D341Med (cell line): ENCODE measurements at regions not wholly inside any gene's neighbourhood (a gene's known extent, or its start where the extent isn't known, plus 50 kb on each side); places are given as distances from the start of the nearest gene placed in this dataset.

ENCODE experiments used
- DNase-seq: peaks from one replicate; pipeline ENCODE4 v3.0.0; 2012; ENCODE audit warnings: low spot score

DNA sequence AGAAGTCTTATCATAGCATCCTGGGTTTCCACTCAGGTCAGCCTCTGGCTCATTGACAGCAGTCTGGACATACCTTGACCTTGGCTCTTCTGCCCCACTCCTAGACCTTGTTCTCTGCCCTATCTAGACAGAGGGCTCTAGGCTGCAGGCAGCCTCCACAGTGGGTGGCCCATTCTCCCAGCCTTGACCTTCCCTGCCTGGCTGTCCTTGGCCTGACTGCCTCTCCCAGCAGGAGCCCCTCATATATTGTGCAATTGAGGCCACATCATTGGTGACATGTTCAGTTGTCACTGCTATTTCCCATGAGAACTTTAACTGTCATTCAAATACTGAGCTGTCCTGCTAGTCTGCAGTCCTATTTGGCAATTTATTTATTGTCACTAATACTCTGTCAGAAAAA is 503.4 kb downstream of the PLXNA4 start:
- no peak for DNase-seq

DNA sequence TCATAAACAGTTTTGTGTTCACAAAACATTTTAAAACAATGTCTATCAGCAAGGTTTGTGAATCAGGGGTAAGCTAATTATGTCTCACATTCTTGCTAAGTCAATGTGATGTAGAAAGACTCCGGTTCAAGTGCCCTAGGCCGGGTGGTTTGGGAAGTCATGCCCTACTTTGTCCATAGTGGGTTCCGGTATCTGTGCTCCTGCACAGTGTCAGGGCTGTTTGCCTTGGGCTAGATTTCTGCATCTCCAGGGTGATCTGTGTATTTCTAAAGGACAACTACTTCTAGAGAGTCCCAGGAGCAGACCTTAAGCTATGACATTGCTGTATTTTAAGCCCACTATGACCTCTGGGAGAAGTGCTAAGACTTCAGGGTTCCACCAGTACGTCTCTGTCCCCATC is 504.1 kb downstream of the PLXNA4 start:
- no peak for DNase-seq

DNA sequence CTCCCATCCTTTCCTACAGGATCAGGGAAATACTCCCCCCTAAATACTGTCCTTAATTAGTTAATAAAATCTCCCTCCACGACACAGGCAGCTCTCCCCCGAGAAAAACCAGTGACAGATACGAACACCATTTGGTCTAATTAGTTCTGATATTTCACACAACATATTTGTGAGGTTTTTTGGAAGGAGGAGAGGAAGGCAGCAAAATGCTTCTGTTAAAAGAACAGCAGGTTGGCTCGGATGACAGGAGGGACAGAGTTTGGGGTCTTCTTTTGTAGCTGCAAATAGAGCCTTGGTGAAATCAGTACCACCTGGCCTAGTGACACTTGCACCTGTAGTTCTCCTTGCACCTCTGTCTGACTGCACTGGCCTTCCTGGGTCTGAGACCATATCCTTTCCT is 507.0 kb downstream of the PLXNA4 start:
- no peak for DNase-seq

DNA sequence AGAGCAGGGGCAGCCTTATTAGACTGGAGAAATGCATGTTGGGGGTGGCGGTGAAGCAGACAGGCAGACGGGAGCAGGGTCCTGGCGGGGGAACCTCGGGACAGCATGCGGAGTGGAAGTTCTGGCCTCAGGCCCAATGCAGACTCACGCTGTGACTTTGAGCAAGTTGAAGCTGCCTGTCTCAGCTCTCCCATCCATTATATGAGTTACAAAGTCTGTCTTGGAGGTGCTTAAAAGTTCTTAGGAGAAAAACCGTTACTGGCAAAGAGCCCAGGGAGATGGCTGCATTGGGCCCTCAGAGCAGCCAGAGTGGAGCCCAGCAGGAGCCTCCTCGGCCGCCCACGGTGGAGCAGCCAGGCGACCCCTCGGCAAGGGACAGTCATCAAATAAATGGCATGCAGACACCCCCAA is 509.5 kb downstream of the PLXNA4 start:
- DNase-seq, result no peak

DNA sequence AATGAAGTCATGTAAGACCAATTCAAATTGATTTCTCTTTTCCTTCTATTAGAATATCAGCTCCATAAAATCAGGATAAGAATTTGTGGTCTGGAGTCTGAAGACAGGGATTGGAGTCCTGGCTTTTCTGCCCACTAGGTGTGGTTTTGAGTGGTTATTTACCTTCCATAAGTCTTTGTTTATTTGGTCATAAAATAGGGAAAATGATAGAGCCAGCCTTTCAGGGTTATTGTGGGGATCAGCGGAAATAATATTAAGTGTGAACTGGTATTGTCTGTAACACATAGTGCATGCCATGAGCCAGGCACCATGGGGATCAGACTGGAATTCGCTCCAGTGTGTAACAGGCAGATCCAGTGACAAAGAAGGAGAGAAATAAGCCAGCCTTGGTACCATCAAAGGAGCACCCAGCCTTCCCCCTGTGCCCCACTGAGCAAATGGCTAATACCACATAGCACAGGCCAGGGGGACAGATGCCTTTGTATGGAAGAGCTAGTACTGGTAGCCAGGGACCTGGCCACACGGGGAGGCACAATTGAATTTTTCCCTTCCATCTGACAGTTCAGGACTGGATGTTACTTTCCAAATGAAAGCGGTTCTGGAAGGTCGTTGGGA is 509.7 kb upstream of the PODXL start:
- DNase-seq, result no peak

DNA sequence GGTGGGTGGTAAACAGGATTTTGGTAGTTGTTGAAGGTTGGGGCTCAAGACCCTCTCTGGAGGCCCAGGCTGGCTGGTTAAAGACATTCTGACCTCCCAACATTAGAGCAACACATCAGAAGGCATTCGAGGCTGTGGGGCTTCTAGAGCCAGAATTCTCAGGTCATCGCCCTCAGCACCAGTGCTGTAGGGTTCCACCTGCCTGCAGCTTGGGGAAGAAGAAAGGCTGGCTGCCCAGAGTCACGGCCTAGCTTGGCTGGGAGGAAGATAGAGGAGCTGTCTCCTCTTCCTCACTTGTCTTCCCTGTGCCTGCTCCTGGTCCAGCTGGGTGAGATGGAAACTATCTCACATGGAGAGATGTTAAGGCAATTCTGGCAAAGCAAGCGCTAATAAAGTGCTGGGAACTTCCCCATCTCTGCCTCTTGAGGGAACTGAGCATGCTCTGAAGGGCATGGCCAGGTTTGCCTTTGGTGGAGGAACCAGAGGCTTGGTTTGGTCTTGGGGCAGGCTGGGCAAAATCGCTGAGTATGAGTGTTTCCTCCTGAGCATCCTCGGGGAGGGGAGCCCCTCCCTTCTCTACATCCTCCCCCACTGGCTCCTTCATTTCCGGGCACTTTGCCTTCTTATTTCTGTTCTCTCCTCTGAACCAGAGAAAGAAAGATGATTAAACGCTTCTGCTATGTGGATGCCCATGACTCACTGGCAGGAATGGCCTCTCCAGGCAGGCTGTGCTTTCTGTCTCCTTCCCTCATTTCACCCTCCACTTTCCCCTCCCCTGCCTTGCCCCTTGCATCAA is 509.0 kb upstream of the PODXL start:
- DNase-seq, result no peak

DNA sequence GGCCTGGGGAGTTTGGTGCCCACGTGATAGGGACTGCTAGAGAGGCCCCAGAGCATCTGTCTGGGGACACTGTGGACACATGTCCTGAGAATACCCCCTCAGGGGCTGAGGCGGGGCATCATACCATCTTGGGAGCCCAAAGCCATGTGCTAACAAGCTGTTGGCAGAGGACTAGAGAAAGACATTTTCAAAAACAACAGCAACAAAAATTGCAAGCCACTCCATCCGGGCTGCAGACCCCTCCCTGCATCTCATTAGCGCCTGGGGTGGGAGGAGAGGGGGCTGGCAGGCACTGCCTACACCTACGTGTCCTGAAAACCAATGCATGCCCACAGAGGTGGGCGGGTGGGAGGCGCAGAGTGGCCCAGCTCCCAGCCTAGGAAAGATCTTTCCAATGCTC is 507.4 kb upstream of the PODXL start:
- DNase-seq, result no peak

DNA sequence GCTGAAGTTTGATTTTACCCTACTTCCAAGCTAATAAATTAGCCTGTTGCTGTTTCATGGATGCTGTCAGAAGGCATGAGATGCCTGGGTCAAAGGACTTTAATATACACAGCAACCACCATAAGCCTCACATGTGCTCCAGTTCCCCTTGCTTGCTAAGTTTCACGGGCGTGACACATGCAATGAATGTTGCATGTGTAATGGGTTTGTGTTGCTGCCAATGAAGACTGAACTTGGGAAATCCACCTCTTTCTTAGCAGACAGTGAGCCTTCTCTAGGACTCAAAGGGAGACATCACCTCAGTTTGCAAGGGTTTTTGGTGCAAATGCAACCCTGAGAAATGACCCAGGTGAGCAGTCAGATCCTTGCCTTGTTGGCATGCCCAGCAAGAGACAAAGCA is 505.5 kb upstream of the PODXL start:
- no peak for DNase-seq

DNA sequence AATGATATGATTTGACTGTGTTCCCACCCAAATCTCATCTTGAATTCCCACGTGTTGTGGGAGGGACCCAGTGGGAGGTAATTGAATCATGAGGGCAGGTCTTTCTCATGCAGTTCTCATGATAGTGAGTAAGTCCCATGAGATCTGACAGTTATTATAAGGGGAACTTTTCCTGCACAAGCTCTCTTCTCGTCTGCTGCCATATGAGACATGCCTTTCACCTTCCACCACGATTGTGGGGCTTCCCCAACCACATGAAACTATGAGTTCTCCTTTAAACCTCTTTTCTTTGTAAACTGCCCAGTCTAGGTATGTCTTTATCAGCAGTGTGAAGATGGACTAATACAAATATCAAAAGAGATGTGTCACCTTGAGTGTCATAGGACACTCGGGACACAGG is 502.7 kb upstream of the PODXL start:
- no peak for DNase-seq

DNA sequence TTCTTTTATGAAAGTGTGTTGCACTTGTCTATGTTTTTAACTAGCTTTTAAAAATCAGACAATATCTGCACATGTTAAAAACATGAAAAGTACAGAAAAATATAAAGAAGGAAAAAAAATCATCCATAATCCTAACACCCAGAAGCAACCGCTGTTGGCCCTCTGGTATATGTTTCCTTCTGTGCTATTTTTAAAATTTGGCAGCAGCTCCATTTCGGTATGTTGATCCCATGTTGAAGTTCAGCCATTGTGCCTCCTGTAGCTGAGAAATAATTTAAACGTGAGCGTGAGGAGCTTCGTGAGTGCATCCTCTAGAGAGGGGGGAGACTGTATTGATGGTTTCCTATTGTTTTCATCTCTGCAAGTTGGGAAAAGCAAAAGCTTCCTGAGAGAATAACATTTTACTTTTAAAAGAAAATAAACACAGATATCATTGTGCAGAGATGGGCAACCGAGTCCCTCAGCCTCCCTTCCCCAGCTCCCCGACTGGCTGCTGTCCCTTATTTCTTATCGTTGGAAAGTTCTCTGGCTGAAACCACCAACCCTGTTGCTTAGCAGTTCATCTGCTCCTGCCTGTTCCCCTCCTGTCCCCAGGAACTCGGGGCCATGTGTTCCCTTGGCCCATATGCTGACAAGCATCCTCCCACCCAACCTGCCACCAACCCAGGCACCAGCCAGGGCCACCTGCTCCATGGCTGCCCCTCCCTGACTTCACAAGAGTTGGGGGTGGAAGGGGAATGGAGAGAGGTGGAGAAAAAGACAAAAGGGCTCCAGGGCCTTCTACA is 499.1 kb upstream of the PODXL start:
- DNase-seq, result no peak

DNA sequence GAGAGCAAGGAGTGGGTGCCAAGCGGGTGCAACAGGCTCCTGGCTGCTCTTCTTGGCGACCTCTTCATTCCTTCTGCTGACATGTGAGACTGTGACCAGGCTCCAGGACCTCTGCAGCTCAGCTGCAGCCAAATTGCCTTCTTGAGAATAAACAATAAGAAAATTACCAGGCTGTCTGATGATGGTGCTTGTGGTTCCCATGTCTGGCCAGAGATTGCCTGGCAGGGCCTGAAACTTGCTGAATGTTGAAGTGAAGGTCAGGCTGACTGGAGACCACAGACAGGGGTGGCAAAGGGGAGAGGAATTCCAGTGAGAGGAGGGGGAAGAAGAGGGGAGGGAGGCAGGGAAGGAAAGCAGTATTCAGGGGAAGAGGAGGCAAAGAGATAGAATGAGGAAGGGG is 497.4 kb upstream of the PODXL start:
- DNase-seq, result no peak

DNA sequence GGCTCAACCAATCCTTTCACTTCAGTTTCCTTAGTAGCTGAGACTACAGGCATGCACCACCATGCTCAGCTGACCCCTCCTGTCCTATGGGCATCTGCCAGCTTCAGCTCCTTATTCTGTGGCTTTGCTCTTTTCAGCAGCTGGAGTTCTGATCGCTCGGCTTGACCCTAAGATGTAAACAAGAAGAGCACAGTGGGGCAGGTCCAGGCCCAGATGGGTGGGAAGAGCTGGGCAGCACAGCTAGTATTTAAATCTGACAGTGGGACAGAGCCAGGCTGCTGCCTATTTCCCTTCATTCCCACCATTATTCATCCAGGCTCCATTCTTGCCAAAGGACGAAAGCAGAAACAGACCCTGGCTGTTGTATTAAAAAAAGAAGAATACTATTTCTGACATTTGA is 494.9 kb upstream of the PODXL start:
- DNase-seq, result no peak

DNA sequence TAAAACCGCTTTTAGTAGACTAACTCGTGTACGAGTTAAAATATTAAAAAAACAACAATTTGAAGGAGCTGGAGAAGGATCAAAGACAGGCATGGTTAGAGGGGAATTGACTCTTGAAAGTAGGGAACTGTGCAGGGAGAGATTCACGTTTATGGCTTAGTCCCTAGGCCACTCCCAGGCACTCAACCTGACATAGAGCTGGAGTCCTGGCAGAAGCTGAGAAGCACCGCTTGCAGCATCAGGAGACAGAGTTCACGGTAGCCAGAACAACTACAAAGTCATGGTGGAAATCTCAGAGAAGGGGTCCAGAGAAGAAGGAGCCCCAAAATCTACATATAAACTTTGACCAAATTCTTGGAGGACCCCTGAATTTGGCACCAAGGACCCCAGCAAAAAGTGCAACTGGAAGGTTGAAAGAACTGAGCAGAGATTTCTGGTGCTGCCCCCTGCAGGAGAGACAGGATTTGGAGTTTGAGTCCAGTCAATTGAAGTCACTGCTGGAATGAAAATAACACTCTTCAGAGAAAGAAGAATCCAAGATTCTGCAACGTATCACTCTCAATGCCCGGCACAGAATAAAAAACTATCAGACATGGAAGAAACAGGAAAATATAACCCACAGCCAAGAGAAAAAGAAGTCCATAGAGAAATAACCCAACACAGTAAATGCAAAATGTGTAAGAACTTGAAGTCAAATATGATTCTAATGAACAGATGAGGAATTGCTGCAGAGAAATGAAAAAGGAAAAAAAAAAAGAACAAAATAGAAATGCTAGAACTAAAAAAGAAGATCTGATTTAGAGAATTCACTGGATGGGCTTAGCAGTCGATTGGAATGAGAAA is 493.3 kb upstream of the PODXL start:
- DNase-seq, result peak; percentile 58

DNA sequence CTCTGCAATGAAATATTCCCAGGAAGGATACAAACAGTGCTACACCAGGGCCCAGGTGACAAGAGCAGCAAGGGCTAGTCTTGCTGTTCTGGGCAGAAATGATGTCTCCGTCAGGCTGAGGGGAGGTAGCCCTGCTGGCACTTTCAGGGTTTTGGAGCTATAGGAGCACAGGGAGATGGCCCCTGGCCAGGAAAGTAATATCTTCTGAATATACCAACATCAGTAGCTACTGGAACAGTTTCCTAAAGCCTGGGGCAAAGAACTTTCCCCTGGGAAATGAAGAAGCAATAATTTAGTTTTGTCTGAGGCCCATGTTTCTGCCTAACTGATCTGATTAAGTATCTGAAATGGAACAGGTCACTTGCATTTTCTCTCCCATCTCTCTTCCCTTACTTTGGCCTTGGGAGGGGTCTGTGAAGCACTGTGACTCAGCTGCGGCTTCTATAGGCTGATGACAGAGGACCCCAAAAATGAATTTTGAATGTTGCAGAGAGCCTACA is 489.1 kb upstream of the PODXL start:
- no peak for DNase-seq

DNA sequence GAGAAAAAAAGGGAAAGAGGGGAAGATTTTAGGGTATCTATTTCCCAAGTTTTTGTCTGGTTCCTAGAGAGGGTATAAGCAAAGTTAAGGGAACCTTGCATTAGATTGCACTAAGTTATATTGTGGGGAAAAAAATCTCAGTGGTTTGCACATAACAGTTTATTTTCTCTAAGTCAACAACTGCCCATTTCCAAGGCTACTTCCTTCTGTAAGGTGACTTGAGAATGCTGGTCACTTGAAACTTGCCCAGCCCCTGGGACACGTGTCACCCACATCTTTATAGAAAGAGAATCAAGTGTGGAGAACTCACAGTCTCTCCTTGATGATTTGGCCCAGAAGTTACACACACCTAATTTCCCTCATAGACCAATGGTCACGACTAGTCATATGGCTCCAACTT is 488.6 kb upstream of the PODXL start:
- DNase-seq, result no peak

DNA sequence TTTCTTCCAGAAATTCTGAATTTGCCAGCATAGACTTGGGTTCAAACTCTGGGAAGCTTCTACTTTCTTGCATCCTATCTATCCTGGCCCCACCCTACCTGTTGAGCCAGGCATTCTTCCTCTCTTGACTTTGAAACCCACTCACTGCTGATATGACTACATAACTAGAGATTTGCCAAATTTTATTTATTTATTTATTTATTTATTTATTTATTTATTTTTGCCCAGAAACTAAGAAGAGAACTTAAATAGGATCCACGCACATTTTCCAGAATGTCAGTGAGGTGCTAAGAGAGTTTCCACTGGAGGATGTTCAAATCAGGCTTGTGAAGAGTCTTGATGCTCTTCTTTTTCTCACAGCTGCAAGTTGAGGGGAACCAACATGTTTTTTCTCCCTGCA is 487.8 kb upstream of the PODXL start:
- DNase-seq, result no peak

DNA sequence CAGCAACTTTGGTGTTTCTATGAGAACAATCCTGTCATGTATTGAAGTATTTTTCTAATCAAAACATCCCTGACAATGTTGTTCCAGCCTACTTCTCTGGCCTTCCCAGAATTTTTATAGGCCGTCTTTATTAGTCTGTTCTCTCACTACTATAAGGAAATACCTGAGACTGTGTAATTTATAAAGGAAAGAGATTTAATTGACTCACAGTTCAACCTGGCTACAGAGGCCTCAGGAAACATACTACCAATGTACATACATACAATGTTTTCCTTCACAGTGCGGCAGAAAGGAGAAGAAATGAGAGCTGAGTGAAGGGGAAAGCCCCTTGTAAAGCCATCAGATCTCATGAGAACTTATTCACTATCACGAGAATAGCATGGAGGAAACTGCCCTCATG is 484.7 kb upstream of the PODXL start:
- DNase-seq, result no peak

DNA sequence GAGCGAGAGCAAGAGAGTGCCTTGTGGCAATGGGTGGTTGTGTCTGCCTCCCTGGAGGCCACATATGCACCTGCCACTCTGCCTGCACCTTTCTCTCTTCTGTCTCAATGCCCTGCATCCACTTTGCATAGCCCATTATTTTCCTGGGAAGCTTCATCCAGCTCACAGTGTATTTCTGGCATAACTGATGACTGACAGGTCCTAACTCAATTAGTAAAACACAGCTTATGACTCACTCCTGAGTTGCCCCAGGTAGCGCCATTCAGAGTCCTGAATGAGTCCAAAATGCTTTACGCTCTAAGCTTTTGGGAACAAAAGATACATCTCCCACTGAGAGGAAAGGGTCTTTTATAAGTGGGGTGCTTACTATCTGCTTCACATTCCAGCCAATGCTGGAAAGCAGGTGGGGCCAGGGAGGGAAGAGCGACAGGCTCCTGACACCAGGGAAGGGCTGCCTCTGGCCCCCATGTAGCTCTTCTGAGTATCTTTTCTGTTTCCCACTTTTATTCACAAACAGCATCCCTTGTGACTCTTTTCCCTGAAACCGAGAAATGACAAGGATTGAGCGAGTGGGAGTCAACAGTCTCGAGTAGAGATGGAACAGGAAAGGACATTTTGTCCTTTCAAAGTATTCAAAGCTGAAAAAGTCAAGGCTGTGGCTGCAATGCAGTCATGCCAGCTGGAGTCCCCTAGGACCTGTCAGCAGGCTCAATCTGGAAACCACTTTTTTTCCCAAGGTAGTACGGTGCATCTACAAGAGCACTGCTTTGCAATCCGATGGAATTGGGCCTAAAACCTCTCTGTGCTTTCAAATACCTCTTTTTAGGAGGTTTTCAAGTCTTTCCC is 479.3 kb upstream of the PODXL start:
- peak; percentile 1 for DNase-seq

DNA sequence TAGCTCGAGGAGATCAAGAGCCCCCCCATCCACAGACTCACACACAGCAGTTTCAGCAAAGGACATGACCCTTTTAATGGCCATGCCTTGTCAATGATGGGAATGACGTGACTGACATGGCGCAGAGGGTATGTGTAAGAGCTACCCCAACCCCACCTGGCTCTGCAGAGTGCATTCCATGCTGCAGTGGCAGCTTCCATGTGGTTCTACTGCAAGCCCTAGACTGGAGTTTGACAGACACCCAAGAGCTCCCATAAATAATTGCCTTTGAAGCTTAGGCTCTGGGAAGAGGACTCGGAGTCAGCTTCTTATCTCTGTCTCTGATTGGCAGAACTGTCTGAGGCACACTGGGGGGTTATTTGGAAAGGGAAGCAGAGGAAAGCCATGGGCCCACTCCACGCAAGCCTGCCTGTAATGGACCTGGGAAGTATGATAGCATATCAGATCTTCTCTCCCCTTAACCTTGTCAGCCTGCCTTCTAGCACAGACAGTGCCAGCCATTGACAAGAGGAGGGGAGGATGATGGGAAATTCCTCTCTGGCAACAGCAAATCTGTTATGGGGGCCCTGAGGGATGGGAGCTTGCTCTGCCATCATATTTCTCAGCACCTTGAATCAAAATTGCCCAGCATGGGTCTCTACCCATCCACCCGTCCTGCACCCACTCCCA is 478.5 kb upstream of the PODXL start:
- no peak for DNase-seq

DNA sequence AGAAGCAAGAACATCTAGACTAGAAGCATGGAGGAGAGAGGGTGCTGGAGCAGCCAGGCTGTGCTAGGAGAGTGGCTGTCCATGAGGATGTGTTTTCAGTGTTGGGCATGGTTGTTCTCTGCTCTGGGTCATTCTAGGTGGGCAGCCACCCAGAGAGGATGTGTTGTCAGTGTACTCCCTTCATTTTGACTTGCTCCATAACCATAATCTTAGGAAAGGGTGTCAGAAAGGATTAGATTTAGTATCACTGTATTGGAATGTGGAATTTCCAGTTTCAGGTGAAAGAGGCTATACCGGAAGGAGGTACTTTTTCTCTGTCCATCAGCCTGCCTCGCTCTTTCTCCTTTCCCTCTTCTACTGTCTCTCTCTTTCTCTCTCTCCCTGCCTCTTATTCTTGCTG is 474.5 kb upstream of the PODXL start:
- no peak for DNase-seq
